Right atrium auricular region (tissue), 2 donors: ENCODE measurements at regions not wholly inside any gene's neighbourhood (a gene's known extent, or its start where the extent isn't known, plus 50 kb on each side); places are given as distances from the start of the nearest gene placed in this dataset.

ENCODE experiments used
- DNase-seq: peaks from one replicate; pipeline ENCODE4 v3.0.0-alpha.2; 2019; ENCODE audit warnings: low spot score
- H3K27ac ChIP-seq, 2 donors: fragments of 200-600 bp; sonication (generic); 1 replicate in 1 of 2; 2 replicates in 1 of 2; pipeline ENCODE4 v1.5.1; 2016 to 2019
- H3K27me3 ChIP-seq, 2 donors: fragments of 200-600 bp; sonication (generic); one replicate each; pipeline versions ENCODE4 v1.5.1 to v1.6.0; 2017 to 2019
- H3K36me3 ChIP-seq: fragments of 200-600 bp; sonication (generic); one replicate; pipeline ENCODE4 v1.5.1; 2016
- H3K4me1 ChIP-seq, 2 donors: fragments of 200-600 bp; sonication (generic); one replicate each; pipeline versions ENCODE4 v1.5.1 to v1.6.0; 2017 to 2019
- H3K4me3 ChIP-seq, 2 donors: fragments of 200-600 bp; sonication (generic); 1 replicate in 1 of 2; 2 replicates in 1 of 2; pipeline ENCODE4 v1.5.1; 2017 to 2019; ENCODE audit warnings: mild to moderate bottlenecking in 1 of 2, moderate library complexity in 1 of 2
- H3K9me3 ChIP-seq, 2 donors: fragments of 200-600 bp; sonication (generic); one replicate each; pipeline ENCODE4 v1.5.1; 2019
- CTCF ChIP-seq, 2 donors: fragments of 200-600 bp; sonication (generic); IDR thresholded peaks; one replicate each; pipeline ENCODE4 v1.5.1; 2019; ENCODE audit warnings: antibody characterized with exemption in 2 of 2

- Histone ChIP-seq H3K27ac (no peak overlapping the region), H3K4me3 (no peak overlapping the region)
- no peak for DNase-seq
These were observed 88.4 kb upstream of the RASGRP1 start for GRCh38 chr15:38652998-38653397.

DNA sequence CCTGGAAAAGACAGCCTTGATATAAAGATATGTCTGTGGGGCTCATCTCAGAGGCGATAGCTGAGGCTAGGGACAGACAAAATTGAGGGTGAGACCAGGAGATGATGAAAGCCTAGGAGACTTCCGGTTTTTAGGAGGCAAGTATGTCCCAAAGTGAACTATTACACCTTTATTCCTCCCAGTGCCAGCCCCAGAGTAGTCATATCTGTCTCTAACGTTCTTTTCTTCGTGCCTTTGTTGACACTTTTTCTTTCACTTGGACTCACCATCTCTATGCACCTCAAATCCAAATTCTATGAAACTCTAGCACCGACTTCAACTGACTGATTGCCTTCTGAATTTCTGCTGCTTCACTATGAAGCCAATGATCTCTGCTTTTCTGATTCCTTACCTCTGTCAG lies 93.8 kb upstream of the RASGRP1 start:
- H3K27ac ChIP-seq = no peak overlapping the region
- no peaks in the 10 kb centered on the region for H3K4me1 ChIP-seq
- TF ChIP-seq CTCF (IDR thresholded peaks at IDR 0.05) = no peak
- no peaks in the 10 kb centered on the region for H3K36me3 ChIP-seq
- no peaks in the 10 kb centered on the region for H3K27me3 ChIP-seq
- no peak for DNase-seq
- H3K9me3 ChIP-seq = no peaks in the 10 kb centered on the region
- no peak overlapping the region for H3K4me3 ChIP-seq

More at GRCh38 chr15:38652998-38653397, 88.4 kb upstream of the RASGRP1 start:
- H3K27me3 ChIP-seq = no peaks in the 10 kb centered on the region
- H3K9me3 ChIP-seq = no peaks in the 10 kb centered on the region
- H3K4me1 ChIP-seq = no peaks in the 10 kb centered on the region
- TF ChIP-seq CTCF (IDR thresholded peaks at IDR 0.05) = no peak
- no peaks in the 10 kb centered on the region for H3K36me3 ChIP-seq

DNA sequence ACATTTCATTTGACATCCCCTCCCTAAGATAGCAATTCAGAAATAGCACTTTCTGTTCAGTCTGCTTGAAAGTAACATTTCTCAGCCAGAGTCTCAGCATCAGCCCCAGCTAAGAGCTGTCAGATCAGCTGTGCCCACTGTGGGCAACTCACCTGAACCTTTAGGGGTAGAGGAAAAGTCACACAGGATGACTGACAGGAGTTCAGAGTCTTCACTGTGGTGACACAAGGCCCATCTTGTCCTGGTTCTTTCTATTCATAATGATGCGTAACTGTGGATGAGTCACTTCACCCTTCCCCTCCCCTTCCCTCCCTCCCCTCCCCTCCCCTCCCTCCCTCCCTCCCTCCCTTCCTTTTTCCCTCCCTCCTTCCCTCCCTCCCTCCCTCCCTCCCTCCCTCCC lies 96.1 kb upstream of the RASGRP1 start:
- Histone ChIP-seq H3K4me3 (no peak overlapping the region), H3K4me1 (no peaks in the 10 kb centered on the region), H3K27me3 (no peaks in the 10 kb centered on the region), H3K36me3 (no peaks in the 10 kb centered on the region), H3K27ac (no peak overlapping the region), H3K9me3 (no peaks in the 10 kb centered on the region)
- no peak for TF ChIP-seq CTCF (IDR thresholded peaks at IDR 0.05)
- no peak for DNase-seq

DNA sequence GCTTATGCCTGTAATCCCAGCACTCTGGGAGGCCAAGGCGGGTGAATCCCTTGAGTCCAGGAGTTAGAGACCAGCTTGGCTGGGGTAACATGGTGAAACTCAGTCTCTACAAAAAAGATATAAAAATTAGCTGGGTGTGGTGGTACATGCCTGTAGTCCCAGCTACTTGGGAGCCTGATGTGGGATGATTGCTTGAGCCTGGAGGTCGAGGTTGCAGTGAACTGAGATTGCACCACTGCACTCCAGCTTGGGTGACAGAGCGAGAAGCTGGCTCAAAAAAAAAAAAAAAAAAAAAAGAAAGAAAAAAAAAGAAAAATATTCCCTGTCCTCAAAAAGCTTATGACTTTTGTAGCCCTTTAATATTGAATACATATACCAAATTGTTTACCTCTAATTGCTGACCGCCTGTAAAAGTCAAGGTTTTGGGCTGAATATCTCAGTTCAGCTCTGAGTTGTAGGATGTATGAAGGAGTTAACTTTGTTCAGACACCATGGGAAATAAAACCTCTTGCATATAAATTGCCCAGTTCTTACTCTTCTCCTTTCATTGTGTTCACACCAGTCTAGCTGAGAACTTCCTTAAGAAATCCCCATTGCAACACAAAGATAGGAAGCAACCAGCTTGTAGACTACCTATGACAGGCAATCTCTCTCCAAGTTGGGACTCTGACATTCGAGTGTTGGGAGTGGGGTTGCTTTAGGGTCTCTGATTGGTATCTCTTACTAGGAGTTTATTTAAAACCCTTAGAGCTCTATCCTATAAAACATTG lies 97.6 kb upstream of the RASGRP1 start:
- Histone ChIP-seq H3K4me3 (no peak overlapping the region), H3K9me3 (no peaks in the 10 kb centered on the region), H3K27ac (no peak overlapping the region), H3K36me3 (no peaks in the 10 kb centered on the region), H3K4me1 (no peaks in the 10 kb centered on the region), H3K27me3 (no peaks in the 10 kb centered on the region)
- no peak for TF ChIP-seq CTCF (IDR thresholded peaks at IDR 0.05)
- DNase-seq = no peak

- H3K4me3 ChIP-seq = no peak overlapping the region
- TF ChIP-seq CTCF (IDR thresholded peaks at IDR 0.05) = no peak
- no peaks in the 10 kb centered on the region for H3K4me1 ChIP-seq
These were observed 98.2 kb upstream of the RASGRP1 start for GRCh38 chr15:38662805-38663204.

More at GRCh38 chr15:38662805-38663204, 98.2 kb upstream of the RASGRP1 start:
- no peaks in the 10 kb centered on the region for H3K36me3 ChIP-seq
- H3K27ac ChIP-seq = no peak overlapping the region
- H3K9me3 ChIP-seq = no peaks in the 10 kb centered on the region
- no peaks in the 10 kb centered on the region for H3K27me3 ChIP-seq
- no peak for DNase-seq
